Fibroblast of villous mesenchyme (primary cell): ENCODE measurements at regions not wholly inside any gene's neighbourhood (a gene's known extent, or its start where the extent isn't known, plus 50 kb on each side); places are given as distances from the start of the nearest gene placed in this dataset.
A peak's percentile ranks its signal among the peaks of the same experiment; 100 is the strongest.
"Not testable (repeated sequence)": the region's sequence is repeated elsewhere in the genome, so short reads cannot be mapped to it uniquely, and the experiment has no call there.

Experiments
- DNase-seq: peaks from one replicate; pipeline ENCODE4 v3.0.0-alpha.2; 2010; ENCODE audit warnings: low read depth
- H3K4me3 ChIP-seq: 2 replicates; pipeline ENCODE4 v1.5.1; 2011; ENCODE audit warnings: low read depth, mild to moderate bottlenecking, low read length
- TF ChIP-seq, protein P1 (sequence below): IDR thresholded peaks from 2 replicates; pipeline ENCODE4 v1.5.1; 2012; ENCODE audit warnings: low read depth, mild to moderate bottlenecking, low read length; ENCODE audit not compliant: insufficient read depth

DNA sequence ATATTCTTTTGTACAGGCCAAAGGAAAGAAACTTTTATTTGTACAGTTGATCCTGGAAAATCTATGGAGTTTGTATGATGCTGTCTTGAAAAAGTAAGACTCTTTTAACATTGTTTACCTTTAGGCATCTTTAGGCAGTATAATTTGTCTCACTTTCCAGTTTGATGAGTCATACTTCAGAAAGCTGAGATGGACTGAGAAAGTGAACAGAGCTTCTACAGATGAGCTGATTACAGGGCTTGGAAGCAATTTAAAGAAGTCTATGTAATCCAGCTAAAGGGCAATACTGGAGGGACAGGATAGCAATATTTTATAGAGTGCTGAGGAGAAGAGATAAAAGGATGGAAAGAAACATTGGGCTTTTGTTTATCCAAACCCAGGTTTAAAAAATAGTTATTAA, 123.5 kb upstream of the GOLGA6L4 start:
- TF ChIP-seq, protein P1, sequence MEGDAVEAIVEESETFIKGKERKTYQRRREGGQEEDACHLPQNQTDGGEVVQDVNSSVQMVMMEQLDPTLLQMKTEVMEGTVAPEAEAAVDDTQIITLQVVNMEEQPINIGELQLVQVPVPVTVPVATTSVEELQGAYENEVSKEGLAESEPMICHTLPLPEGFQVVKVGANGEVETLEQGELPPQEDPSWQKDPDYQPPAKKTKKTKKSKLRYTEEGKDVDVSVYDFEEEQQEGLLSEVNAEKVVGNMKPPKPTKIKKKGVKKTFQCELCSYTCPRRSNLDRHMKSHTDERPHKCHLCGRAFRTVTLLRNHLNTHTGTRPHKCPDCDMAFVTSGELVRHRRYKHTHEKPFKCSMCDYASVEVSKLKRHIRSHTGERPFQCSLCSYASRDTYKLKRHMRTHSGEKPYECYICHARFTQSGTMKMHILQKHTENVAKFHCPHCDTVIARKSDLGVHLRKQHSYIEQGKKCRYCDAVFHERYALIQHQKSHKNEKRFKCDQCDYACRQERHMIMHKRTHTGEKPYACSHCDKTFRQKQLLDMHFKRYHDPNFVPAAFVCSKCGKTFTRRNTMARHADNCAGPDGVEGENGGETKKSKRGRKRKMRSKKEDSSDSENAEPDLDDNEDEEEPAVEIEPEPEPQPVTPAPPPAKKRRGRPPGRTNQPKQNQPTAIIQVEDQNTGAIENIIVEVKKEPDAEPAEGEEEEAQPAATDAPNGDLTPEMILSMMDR: no peak
- H3K4me3 ChIP-seq: no peak overlapping the region
- DNase-seq: peak; percentile 31

DNA sequence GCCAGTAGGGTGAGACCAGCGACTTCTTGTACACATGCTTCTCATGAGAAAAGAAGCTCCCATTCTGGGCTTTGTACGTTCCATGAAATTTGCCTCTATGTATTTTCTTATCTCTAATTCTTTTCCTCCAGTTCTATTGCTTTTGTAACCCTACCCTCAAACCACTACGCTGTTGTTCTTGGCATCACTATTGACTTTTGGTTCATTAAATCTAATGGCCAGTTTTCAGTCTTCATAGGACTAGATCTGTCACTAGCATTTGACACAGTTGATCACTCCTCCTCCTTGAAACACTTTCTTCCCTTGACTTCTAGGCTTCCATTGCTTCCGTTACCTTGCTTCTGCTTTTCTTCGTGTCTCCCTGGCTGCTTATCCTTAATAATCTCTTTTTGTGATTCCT, 121.7 kb upstream of the GOLGA6L4 start:
- TF ChIP-seq, protein P1: no peak
- H3K4me3 ChIP-seq: no peak overlapping the region
- no peak for DNase-seq

DNA sequence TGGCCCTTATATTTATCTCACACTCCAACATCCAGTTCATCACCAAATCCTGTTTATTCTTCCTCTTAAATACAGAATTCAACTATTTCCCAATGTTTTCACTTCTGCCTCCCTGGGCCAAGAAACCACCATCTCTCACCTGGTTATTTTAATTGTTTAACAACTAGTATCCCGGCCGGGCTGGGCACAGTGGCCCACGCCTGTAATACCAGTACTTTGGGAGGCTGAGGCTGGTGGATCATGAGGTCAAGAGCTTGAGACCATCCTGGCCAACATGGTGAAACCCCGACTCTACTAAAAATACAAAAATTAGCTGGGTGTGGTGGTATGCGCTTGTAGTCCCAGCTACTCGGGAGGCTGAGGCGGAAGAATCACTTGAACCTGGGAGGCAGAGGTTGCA, 120.9 kb upstream of the GOLGA6L4 start:
- DNase-seq, H3K4me3 ChIP-seq: not testable (repeated sequence)

DNA sequence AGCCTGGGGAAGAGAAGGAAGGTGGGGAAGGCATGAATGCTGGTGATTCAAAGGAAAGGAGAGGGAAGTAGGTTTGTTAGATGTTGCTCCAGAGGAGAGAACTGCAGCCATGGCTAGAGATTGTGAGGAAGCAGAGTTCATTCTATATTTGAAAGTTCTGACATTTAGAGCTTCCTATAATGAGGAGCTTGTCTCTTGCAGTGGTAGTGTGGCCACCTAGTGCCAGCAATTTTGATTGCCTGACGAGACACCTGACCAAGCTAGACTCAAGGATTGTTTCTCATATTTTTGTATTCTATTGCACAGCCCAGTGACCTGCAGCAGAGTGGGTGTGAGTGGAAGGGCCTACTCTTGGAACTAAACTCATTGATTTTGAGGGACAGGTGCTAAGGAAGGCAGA, 116.2 kb upstream of the GOLGA6L4 start:
- not testable (repeated sequence) for H3K4me3 ChIP-seq, DNase-seq

DNA sequence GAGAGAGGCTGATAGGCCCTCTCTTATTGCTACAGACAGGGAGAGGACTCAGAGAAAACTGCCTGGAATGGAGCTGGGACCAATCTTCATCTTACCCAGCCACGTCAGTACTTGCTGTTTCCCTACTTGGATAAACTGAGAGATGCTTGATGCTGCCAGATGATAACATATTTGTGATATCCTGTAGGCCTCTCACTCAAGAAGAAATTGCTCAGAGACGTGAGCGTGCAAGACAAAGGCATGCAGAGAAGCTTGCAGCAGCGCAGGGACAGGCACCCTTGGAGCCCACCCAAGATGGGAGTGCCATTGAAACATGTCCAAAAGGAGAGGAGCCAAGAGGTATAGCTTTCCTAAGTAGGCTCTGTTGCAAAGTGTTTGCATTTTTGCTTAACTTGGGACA, 114.7 kb upstream of the GOLGA6L4 start:
- not testable (repeated sequence) for H3K4me3 ChIP-seq, DNase-seq

DNA sequence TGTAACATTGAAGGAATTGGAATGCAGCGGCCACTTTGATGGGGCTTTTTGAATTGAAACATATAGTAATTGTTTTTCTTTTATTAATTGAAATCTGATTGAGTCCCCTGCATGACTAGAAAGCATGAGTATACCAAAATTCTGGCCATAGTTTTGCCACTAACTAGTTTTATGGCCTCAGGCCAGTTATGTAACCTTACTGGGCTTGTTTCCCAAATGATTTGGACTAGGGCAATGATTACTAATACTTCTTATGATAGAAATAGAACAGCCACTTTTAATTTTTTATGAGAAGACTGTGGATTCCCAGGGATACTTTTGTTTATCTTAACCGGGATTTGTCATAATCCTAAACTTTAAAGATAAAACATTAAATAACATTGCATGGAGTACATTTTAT, 106.9 kb upstream of the GOLGA6L4 start:
- DNase-seq: peak; percentile 17

DNA sequence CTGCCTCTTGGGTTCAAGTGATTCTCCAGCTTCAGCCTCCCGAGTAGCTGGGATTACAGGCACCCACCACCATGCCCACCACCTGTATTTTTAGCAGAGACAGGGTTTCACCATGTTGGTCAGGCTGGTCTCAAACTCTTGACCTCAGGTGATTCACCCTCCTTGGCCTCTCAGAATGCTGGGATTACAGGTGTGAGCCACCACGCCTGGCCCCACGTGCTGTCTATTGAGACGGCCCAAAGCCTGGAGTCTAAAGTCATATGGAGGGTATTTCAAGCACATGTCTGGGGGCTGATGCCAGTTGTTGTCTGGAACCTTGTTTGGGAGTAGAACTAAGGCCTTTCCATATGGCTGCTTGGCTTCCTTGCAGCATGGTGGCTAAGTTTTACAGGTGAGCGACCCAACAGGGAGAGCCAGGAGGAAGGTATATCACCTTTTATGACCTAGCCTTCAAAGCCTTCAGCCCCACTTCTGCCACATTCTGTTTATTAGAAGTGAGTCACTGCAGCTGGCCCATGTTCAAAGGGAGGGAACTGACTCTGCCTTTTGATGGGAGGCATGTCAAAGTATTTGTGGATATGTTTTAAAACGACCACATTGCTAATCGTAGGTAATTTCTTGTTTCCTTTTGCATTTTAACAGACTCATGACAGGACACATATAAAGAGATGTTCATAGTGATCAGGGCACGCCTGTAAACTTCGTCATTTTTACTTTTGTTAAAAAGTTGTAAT, 105.3 kb upstream of the GOLGA6L4 start:
- DNase-seq, H3K4me3 ChIP-seq: not testable (repeated sequence)

More for the DNA sequence above, 106.9 kb upstream of the GOLGA6L4 start:
- not testable (repeated sequence) for H3K4me3 ChIP-seq

DNA sequence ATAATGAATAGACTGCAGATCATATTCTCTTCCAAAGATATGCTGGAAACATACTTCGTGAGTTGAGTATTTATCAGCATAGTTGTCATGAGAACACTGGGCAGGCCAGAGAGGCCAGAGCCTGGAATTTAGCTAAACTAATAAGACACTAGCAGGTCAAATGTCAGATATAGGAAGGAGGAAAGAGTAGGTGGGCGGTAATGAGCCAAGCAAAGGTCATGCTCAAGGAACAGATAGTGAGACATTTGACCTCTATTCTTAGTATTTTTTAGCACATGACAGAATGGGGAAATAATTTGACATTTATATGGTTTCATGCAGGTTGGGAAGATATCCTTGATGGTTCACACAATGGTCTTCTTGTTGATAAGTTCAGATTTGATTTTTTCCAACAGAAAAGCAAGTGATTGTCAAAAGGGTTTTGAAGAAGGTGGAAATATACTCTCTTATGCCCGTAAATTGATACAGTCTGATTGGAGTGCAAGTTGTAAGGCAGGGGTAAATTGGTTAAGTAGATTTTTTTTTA, 99.6 kb upstream of the GOLGA6L4 start:
- DNase-seq, H3K4me3 ChIP-seq: not testable (repeated sequence)

DNA sequence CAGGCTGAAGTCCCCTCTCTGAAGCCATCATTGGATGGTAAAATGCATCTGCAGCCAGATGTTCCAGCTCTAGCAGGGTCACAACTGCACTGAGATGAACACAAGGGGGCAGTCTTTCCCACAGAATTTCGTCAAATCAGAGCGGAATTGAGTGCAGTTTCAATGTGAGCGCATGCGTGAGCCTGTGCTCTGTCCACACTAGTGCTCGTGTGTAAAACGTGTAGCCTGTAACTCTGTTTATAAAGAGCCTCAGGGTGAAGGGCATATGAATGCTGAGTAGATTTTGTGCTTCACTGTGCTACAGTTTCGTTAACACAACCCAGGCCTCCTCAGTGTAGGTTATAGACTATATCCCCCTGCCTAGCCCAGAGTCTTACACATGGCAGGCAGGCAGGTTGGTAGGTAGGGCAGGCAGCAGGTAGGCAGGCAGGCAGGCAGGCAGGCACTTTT, 92.7 kb upstream of the GOLGA6L4 start:
- TF ChIP-seq, protein P1: peak; percentile 79
- no peak overlapping the region for H3K4me3 ChIP-seq

DNA sequence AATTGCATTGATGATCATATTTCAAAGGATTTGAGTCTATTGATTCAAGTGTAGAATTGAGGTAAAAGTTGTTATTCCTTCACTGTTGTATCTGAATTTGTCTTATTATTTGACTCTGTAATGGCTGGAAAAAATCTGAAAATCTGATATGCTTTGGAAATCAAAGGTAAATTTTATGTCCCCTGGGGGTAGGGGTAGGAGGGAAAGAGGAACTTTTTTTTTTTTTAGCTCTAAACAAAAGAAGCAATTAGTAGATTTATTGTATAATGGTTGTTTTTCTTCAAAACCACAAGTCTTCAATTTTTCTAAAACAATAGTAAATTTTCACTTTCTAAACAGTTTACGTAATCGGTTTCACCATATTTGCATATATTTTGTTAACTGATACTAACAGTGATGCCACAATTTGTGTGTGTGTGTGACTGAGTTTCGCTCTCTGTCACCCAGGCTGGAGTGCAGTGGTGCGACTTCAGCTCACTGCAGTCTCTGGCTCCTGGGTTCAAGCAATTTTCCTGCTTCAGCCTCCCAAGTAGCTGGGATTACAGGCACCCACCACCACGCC, 91.7 kb upstream of the GOLGA6L4 start:
- TF ChIP-seq, protein P1: no peak
- no peak for DNase-seq
- no peak overlapping the region for H3K4me3 ChIP-seq

More for the DNA sequence above, 92.7 kb upstream of the GOLGA6L4 start:
- DNase-seq: peak; percentile 73

DNA sequence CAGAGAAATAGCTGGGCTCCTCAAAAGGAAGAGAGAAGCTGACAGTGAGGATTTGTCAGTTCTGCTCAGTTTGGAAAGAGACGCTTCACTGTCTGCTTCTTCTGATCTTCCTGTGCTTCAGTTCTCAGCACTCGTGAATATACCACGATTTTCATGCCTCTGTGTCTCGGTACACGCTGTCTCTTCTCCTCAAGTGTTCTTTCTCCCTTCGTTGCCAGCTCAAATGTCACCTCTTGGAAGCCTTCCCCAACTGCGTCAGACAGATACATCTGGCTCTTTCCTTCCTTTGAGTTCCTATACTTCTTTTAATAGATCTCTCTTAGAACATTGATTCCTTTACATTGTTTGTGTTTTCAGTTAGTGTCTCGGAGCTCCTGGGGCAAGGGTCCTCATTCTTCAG, 90.6 kb upstream of the GOLGA6L4 start:
- not testable (repeated sequence) for DNase-seq, H3K4me3 ChIP-seq

DNA sequence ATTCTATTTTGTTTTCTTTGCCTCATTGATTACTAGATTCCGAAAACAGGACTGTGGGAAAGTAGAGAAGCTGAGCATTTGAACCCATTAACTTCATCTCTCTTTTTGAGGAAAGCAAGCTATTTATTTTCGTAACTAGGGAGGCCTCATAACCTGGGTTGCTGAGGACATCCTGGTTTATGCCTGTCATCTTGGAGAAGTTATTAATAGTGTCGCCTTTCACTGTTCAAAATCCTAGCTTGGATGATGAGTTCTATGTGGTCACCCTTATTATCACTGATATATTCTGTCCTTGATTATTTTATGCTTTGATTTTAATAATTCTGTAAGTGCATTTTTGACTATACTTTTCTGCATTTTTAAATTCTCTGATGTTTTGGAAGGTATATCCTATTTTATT, 89.3 kb upstream of the GOLGA6L4 start:
- not testable (repeated sequence) for H3K4me3 ChIP-seq, DNase-seq

DNA sequence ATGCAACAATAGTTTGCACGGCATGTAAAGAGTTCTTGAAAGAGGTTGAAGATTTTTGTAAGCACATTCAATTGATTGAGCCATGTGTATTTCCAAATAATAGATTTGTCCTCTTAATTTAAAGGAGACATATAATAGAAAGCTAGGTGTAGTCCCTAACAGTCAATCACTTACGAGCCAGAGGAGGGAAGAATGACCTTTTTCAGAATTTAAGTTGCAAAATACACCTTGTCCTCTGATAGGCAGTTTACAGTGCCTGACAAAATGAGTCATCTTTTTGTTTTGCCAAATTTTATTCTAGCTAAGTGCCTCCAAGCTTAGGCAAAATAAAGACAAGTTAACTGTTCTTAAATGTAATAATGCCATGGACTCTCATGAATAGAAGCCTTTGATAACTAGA, 88.3 kb upstream of the GOLGA6L4 start:
- H3K4me3 ChIP-seq, DNase-seq: not testable (repeated sequence)
